Testis (tissue), 2 donors: ENCODE measurements at regions not wholly inside any gene's neighbourhood (a gene's known extent, or its start where the extent isn't known, plus 50 kb on each side); places are given as distances from the start of the nearest gene placed in this dataset.

ENCODE experiments used
- POLR2A ChIP-seq: fragments of 450-650 bp; IDR thresholded peaks from one replicate; pipeline ENCODE4 v1.6.1; 2017; ENCODE audit warnings: antibody characterized with exemption, mild to moderate bottlenecking, moderate library complexity
- TF ChIP-seq, protein P1 (sequence below), 3 experiments: fragments of 450-650 bp in 2 of 3; fragments of 200-600 bp in 1 of 3; sonication (generic) in 1 of 3; IDR thresholded peaks; one replicate each; pipeline ENCODE4 v1.5.1; 2016 to 2019; ENCODE audit warnings: antibody characterized with exemption in 3 of 3, mild to moderate bottlenecking in 2 of 3, moderate library complexity in 1 of 3

DNA sequence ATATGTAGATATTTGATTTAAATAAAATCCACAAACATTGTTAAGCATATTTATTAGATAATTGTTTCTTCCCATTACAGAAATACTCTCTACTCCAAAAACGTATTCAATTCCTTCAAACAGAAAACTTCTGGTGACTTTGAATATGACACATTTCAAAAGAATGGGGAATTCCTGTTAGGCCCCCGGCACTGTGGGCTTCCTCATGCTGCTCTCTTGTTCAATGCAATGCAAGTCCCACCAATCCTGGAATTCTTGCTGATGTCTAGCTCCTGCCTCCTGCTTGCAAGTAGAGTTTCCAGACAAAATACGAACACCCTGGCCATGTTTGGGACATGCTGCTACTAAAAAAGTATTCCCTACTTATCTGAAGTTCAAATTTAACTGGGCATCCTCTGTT is 544.1 kb downstream of the QKI start:
- TF ChIP-seq, protein P1, sequence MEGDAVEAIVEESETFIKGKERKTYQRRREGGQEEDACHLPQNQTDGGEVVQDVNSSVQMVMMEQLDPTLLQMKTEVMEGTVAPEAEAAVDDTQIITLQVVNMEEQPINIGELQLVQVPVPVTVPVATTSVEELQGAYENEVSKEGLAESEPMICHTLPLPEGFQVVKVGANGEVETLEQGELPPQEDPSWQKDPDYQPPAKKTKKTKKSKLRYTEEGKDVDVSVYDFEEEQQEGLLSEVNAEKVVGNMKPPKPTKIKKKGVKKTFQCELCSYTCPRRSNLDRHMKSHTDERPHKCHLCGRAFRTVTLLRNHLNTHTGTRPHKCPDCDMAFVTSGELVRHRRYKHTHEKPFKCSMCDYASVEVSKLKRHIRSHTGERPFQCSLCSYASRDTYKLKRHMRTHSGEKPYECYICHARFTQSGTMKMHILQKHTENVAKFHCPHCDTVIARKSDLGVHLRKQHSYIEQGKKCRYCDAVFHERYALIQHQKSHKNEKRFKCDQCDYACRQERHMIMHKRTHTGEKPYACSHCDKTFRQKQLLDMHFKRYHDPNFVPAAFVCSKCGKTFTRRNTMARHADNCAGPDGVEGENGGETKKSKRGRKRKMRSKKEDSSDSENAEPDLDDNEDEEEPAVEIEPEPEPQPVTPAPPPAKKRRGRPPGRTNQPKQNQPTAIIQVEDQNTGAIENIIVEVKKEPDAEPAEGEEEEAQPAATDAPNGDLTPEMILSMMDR (IDR thresholded peaks at IDR 0.05): no peak
- no peak for TF ChIP-seq POLR2A
